C4-2B (cell line): ENCODE measurements at regions not wholly inside any gene's neighbourhood (a gene's known extent, or its start where the extent isn't known, plus 50 kb on each side); places are given as distances from the start of the nearest gene placed in this dataset.

ENCODE experiments used
- H3K27ac ChIP-seq: fragments of 450-650 bp; 2 replicates; pipeline ENCODE4 v1.5.1; 2017
- ZFX ChIP-seq: fragments of 450-650 bp; IDR thresholded peaks from 2 replicates; pipeline ENCODE4 v1.6.1; 2017
- TF ChIP-seq, protein P1 (sequence below): fragments of 450-650 bp; conservative IDR thresholded peaks from 2 replicates; pipeline ENCODE4 v1.5.1; 2017; ENCODE audit warnings: mild to moderate bottlenecking

DNA sequence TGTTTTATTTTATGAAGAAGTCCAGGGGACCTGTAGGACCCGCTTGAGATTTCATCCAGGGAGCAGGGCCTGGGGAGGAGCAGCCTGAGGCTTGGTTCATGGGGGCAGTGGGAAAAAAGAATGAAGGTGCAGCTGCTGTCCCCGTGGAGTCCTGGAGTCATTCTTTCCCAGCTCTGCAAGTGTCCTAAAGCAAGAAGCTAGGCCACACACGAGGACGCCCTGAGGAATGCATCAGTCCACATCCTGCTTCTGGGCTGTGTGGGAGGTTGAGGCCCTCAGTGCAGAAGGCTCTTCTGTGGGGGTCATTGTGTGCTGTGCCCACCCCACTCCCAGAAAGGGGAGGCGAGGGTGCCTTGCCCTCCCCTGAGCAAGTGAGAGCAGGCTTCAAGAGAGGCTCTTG lies 179.9 kb upstream of the HS6ST1 start:
- no peak overlapping the region for H3K27ac ChIP-seq
- TF ChIP-seq ZFX, result no peak
- TF ChIP-seq, protein P1, sequence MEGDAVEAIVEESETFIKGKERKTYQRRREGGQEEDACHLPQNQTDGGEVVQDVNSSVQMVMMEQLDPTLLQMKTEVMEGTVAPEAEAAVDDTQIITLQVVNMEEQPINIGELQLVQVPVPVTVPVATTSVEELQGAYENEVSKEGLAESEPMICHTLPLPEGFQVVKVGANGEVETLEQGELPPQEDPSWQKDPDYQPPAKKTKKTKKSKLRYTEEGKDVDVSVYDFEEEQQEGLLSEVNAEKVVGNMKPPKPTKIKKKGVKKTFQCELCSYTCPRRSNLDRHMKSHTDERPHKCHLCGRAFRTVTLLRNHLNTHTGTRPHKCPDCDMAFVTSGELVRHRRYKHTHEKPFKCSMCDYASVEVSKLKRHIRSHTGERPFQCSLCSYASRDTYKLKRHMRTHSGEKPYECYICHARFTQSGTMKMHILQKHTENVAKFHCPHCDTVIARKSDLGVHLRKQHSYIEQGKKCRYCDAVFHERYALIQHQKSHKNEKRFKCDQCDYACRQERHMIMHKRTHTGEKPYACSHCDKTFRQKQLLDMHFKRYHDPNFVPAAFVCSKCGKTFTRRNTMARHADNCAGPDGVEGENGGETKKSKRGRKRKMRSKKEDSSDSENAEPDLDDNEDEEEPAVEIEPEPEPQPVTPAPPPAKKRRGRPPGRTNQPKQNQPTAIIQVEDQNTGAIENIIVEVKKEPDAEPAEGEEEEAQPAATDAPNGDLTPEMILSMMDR, result no peak

DNA sequence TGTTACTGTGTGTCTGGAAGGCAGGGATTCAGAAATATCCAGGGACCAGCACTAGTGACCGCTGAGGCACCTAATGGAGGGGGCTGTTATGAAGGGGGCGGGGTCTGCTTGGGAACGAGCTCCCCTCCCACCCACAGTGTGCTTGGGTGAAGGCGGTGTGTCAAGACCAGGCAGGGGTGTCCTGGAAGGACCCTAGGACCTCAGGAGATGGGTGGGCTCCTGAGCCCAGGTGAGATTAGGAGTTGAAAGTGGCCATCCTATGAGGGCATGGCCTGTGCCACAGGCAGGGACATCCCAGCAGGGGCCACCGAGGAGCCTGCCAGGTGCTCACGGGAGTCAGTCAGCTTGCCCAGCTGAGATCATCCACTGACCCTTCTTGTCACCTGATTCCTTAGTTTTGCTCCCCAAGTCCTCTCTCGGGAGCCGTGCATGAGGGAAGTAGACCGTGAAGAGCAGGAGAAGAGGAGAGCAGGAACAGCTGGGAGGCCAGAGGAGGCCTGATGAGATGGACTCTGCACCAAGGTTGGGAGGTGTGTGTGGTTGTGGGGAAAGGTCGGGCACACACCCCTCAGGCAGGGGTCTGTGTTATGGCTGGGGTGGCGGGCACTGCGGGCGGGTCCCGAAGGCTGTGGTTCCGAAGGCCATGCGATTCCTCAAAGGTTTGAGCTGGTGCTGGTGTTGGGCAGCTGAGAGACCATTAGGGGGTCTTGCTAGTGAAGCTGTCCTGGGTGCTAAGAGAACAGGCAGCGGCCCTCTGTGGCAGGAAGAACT lies 180.9 kb upstream of the HS6ST1 start:
- TF ChIP-seq, protein P1, result no peak
- no peak for TF ChIP-seq ZFX

DNA sequence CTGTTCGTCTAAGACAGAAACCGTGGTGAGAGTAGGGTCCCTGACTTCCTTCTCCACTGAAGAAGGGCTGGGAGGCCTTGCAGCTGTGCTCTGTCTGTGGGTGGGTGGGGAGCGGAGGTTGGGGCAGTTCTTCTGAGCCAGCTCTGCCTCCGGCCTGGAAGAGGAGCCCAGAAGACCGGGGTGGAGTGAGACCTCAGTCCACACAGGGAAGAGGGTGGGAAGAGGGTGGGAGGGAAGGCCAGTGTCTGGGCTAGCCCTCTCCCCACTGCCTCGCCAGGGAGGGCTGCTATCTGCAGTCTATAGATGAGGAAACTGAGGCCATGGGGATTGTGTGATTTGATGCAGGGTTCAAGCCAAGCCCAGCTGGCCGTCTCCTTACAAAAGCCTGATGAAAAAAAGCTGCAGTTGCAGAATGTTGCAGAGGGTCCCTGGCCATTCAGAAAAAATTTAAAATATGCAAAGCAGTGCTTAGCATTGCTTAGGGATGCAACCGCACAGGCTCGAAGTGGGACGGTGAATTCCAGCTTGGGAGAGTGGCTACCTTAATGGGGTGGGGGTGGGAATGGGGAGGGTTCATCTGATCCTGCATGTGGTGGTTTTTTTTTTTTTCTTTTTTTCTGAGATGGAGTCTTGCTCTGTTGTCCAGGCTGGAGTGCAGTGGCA lies 181.6 kb upstream of the HS6ST1 start:
- H3K27ac ChIP-seq, result no peak overlapping the region

More for the DNA sequence above, 180.9 kb upstream of the HS6ST1 start:
- no peak overlapping the region for H3K27ac ChIP-seq

DNA sequence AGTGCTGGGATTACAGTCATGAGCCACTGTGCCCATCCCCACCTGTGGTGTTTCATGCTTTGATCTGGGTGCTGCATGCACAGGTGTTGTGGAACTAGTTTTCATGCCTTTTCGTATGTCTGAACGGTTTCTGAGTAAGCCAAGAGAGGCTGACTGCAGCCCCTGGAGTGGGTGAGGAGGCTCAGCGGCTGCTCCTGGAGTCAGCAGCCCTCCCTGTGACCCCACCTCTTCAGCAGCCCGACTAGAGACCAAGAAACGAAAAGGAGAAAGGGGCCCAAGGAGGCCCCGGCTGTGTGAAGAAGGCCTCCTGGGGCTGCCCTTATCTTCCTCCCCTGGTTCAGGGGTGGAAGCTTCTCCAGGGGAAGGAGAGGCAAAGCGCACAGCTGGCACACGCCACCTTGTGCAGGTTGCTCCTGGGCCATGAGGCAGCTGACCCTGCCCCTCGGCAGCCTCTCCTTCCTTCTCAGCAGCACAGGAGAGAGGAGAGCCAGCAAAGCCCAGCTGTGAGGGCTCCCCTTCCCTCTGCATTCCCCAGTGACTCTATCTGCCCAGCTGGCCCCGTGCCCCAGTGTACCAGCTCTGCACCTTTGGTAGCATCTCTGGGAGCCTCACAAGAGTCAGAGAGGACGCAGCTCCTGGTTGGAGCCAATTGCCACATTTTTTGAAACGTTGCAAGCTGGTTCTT lies 182.5 kb upstream of the HS6ST1 start:
- H3K27ac ChIP-seq, result no peak overlapping the region
- TF ChIP-seq ZFX, result no peak
- TF ChIP-seq, protein P1, result no peak

More for the DNA sequence above, 181.6 kb upstream of the HS6ST1 start:
- no peak for TF ChIP-seq ZFX
- TF ChIP-seq, protein P1, result no peak

DNA sequence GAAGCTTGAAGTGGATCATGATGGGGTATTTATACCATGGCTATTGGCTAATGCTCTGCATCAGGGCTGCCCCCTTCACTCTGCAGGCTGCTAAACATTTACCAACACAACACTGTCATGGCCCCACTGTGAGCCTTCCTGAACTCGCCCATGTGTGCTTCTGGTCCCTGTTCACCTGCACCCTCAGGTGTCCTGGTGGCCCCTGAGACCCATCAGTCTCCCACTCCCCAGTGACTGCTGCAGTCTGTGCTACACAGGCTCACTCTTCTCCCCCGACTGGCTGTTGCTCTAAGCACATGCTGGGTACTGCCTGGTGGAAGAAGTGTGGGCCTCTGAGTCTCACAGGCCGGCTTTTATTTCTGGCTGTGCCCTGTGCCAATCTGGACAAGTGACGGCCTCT lies 183.0 kb upstream of the HS6ST1 start:
- no peak for TF ChIP-seq ZFX
- TF ChIP-seq, protein P1, result no peak
- no peak overlapping the region for H3K27ac ChIP-seq

DNA sequence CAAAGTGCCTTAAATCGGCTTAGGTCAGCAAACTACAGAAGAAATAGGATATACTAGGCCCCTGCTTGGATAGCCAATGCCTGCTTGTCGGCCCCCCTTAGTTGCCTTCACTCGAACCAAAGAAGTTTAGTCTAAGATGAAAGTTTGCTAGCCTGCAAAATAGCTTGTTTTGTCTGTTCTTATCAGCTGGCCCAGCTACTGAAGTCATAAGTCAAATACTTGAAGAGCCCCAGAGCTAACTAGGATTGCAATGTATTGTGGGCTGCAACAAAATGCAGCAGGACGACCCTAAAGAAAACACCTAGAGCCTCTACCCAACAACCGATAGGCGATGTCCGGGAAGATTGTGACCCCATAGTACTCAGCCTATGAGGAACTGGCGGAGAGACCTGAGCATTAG lies 183.5 kb upstream of the HS6ST1 start:
- H3K27ac ChIP-seq, result no peak overlapping the region

More for the DNA sequence above, 183.5 kb upstream of the HS6ST1 start:
- no peak for TF ChIP-seq ZFX
- TF ChIP-seq, protein P1, result no peak
